Keratinocyte (primary cell): ENCODE measurements at regions not wholly inside any gene's neighbourhood (a gene's known extent, or its start where the extent isn't known, plus 50 kb on each side); places are given as distances from the start of the nearest gene placed in this dataset.

Experiments used
- DNase-seq: peaks from one replicate; pipeline ENCODE4 v3.0.0-alpha.2; 2011; ENCODE audit warnings: low read depth, missing footprints, low spot score
- FAIRE-seq: peaks from 2 replicates; lab custom pipeline; 2011; peaks lifted over from hg19 to GRCh38; lab: Jason Lieb, UNC
- H2AFZ ChIP-seq: 2 replicates; pipeline ENCODE4 v1.6.0; 2012; ENCODE audit warnings: low read length, control low read depth, inconsistent platforms; ENCODE audit not compliant: control insufficient read depth
- H3K27ac ChIP-seq: 2 replicates; pipeline ENCODE4 v1.5.1; 2011; ENCODE audit warnings: low read length; ENCODE audit not compliant: control insufficient read depth, insufficient read depth
- H3K27me3 ChIP-seq: 3 replicates; pipeline ENCODE4 v1.6.0; 2011; ENCODE audit warnings: low read length; ENCODE audit not compliant: control insufficient read depth, insufficient read depth; ENCODE audit errors: extremely low read depth
- H3K36me3 ChIP-seq, 2 experiments: 2 replicates in 1 of 2; 3 replicates in 1 of 2; pipeline ENCODE4 v1.5.1; 2011; ENCODE audit warnings: low read length in 2 of 2, mild to moderate bottlenecking in 1 of 2; ENCODE audit not compliant: control insufficient read depth in 2 of 2, insufficient read depth in 2 of 2; ENCODE audit errors: extremely low read depth in 1 of 2
- H3K4me1 ChIP-seq: 3 replicates; pipeline ENCODE4 v1.5.1; 2011; ENCODE audit warnings: low read length; ENCODE audit not compliant: control insufficient read depth, insufficient read depth; ENCODE audit errors: extremely low read depth
- H3K4me2 ChIP-seq: 3 replicates; pipeline ENCODE4 v1.6.0; 2011; ENCODE audit warnings: low read depth, low read length; ENCODE audit not compliant: control insufficient read depth, insufficient read depth; ENCODE audit errors: extremely low read depth
- H3K4me3 ChIP-seq, 3 experiments: fragments of 200-600 bp in 1 of 3; sonication (generic) in 1 of 3; 2 replicates in 2 of 3; 3 replicates in 1 of 3; pipeline ENCODE4 v1.5.1; 2011 to 2016; ENCODE audit warnings: low read length in 3 of 3, mild to moderate bottlenecking in 3 of 3, control low read depth in 2 of 3, inconsistent platforms in 1 of 3, low read depth in 1 of 3, mixed read lengths in 1 of 3, mixed run types in 1 of 3, moderate library complexity in 1 of 3; ENCODE audit not compliant: control insufficient read depth in 2 of 3, insufficient read depth in 2 of 3; ENCODE audit errors: extremely low read depth in 1 of 3
- H3K79me2 ChIP-seq: 2 replicates; pipeline ENCODE4 v1.6.0; 2012; ENCODE audit warnings: low read length; ENCODE audit not compliant: control insufficient read depth, insufficient read depth
- H3K9ac ChIP-seq: 3 replicates; pipeline ENCODE4 v1.6.0; 2011; ENCODE audit warnings: low read length; ENCODE audit not compliant: control insufficient read depth, insufficient read depth; ENCODE audit errors: extremely low read depth
- H3K9me1 ChIP-seq: 3 replicates; pipeline ENCODE4 v1.6.0; 2011; ENCODE audit warnings: low read length; ENCODE audit not compliant: control insufficient read depth, insufficient read depth; ENCODE audit errors: extremely low read depth
- H3K9me3 ChIP-seq: 2 replicates; pipeline ENCODE4 v1.5.1; 2012; ENCODE audit warnings: low read depth, low read length; ENCODE audit not compliant: control insufficient read depth
- H4K20me1 ChIP-seq: 3 replicates; pipeline ENCODE4 v1.6.0; 2011; ENCODE audit warnings: low read length; ENCODE audit not compliant: control insufficient read depth, insufficient read depth; ENCODE audit errors: extremely low read depth
- EZH2 ChIP-seq: IDR thresholded peaks from one replicate; pipeline ENCODE4 v1.6.1; 2012; ENCODE audit warnings: inconsistent platforms, mild to moderate bottlenecking, low read length, moderate library complexity
- dilution Hi-C: fragments of 300-500 bp; cut with MboI; formaldehyde crosslinking; loops from one replicate; pipeline ENCODE4 v1.7.0; 2020; ENCODE audit warnings: low sequenced_read_pairs; ENCODE audit not compliant: extremely low pct_ligation_motif_present
- TF ChIP-seq, protein P1 (sequence below), 3 experiments: IDR thresholded peaks in 1 of 3; conservative IDR thresholded peaks in 1 of 3; optimal IDR thresholded peaks in 1 of 3; 2 replicates in 2 of 3; 3 replicates in 1 of 3; pipeline versions ENCODE3 to v1.5.1; 2011; ENCODE audit warnings: low read length in 3 of 3, mild to moderate bottlenecking in 3 of 3, moderate library complexity in 2 of 3, control low read depth in 1 of 3, inconsistent platforms in 1 of 3; ENCODE audit not compliant: insufficient read depth in 2 of 3; ENCODE audit errors: extremely low read depth in 1 of 3

DNA sequence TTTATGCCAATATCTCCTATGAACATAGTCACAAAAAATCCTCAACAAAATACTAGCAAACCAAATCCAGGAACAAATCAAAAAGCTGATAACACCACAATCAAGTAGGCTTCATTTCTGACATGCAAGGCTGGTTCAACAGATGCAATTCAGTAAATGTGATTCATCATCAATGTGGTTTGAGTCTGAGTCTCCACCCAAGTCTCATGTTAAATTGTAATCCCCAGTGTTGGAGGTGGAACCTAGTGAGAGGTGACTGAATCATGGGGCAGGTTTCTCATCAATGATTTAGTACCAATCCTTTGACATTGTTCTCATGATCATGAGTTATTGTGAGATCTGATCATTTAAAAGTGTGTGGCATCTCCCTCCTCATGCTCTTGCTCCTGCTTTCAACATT is 1072.7 kb downstream of the NR2F1-AS1 start:
- H3K4me1 ChIP-seq: no peaks in the 10 kb centered on the region
- H3K27me3 ChIP-seq: no peaks in the 10 kb centered on the region
- no peak overlapping the region for H3K4me2 ChIP-seq
- no peak overlapping the region for H3K27ac ChIP-seq
- no peak for DNase-seq
- H2AFZ ChIP-seq: no peak overlapping the region
- no peaks in the 10 kb centered on the region for H3K9me1 ChIP-seq
- H3K9ac ChIP-seq: no peak overlapping the region
- dilution Hi-C loops: no loop called here
- H3K4me3 ChIP-seq: no peak overlapping the region
- no peaks in the 10 kb centered on the region for H4K20me1 ChIP-seq
- no peaks in the 10 kb centered on the region for H3K36me3 ChIP-seq
- no peak for TF ChIP-seq EZH2
- TF ChIP-seq, protein P1, sequence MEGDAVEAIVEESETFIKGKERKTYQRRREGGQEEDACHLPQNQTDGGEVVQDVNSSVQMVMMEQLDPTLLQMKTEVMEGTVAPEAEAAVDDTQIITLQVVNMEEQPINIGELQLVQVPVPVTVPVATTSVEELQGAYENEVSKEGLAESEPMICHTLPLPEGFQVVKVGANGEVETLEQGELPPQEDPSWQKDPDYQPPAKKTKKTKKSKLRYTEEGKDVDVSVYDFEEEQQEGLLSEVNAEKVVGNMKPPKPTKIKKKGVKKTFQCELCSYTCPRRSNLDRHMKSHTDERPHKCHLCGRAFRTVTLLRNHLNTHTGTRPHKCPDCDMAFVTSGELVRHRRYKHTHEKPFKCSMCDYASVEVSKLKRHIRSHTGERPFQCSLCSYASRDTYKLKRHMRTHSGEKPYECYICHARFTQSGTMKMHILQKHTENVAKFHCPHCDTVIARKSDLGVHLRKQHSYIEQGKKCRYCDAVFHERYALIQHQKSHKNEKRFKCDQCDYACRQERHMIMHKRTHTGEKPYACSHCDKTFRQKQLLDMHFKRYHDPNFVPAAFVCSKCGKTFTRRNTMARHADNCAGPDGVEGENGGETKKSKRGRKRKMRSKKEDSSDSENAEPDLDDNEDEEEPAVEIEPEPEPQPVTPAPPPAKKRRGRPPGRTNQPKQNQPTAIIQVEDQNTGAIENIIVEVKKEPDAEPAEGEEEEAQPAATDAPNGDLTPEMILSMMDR (optimal IDR thresholded peaks at IDR 0.05 in 1 of 3, IDR thresholded peaks at IDR 0.05 in 1 of 3, conservative IDR thresholded peaks at IDR 0.05 in 1 of 3; ENCODE audit: extremely low read depth in 1 of 3, insufficient read depth in 2 of 3, low read length in 3 of 3): no peak
- H3K79me2 ChIP-seq: no peaks in the 10 kb centered on the region
- H3K9me3 ChIP-seq: peaks cover 3% of the 10 kb centered on the region
- no peak for FAIRE-seq

- no peak for DNase-seq
- H3K4me3 ChIP-seq: peak overlapping the region in 1 of 3 experiments; percentile 12
- no peak for FAIRE-seq
- H3K79me2 ChIP-seq: no peaks in the 10 kb centered on the region
- no peak for TF ChIP-seq EZH2
- TF ChIP-seq, protein P1 (optimal IDR thresholded peaks at IDR 0.05 in 1 of 3, IDR thresholded peaks at IDR 0.05 in 1 of 3, conservative IDR thresholded peaks at IDR 0.05 in 1 of 3; ENCODE audit: extremely low read depth in 1 of 3, insufficient read depth in 2 of 3, low read length in 3 of 3): no peak
- no peak overlapping the region for H3K9ac ChIP-seq
- no peaks in the 10 kb centered on the region for H4K20me1 ChIP-seq
- no peaks in the 10 kb centered on the region for H3K9me3 ChIP-seq
- H3K4me2 ChIP-seq: no peak overlapping the region
- no peaks in the 10 kb centered on the region for H3K27me3 ChIP-seq
- no peaks in the 10 kb centered on the region for H3K36me3 ChIP-seq
- dilution Hi-C loops: no loop called here
- no peaks in the 10 kb centered on the region for H3K4me1 ChIP-seq
- H2AFZ ChIP-seq: no peak overlapping the region
- no peaks in the 10 kb centered on the region for H3K9me1 ChIP-seq
- H3K27ac ChIP-seq: no peak overlapping the region
These were observed 1075.1 kb downstream of the NR2F1-AS1 start for GRCh38 chr5:92505925-92506324.
